ENCODE measurements at regions not wholly inside any gene's neighbourhood (a gene's known extent, or its start where the extent isn't known, plus 50 kb on each side); places are given as distances from the start of the nearest gene placed in this dataset.

DNA sequence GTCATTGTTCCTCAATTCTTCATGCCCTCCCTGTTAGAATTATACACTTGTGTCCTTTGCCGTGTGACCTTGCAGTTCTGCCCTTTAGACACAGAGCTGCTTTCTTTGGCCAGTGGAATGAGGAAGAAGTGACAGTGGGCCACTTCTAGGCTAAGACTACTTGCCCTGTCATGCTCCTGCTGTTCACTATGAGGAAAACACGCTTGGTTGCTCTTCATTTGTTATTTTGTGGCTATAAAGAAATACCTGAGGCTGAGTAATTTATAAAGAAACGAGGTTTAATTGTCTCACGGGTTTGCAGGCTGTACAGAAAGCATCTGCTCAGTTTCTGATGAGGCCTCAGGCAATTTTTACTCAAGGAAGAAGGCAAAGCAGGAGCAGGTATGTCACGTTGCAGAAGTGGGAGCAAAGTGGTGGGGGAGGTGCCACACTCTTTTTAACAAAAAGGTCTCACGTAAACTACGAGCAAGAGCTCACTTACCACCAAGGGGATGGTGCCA, 279.1 kb upstream of the DMAC1 start:
- DNase-seq: no peak

DNA sequence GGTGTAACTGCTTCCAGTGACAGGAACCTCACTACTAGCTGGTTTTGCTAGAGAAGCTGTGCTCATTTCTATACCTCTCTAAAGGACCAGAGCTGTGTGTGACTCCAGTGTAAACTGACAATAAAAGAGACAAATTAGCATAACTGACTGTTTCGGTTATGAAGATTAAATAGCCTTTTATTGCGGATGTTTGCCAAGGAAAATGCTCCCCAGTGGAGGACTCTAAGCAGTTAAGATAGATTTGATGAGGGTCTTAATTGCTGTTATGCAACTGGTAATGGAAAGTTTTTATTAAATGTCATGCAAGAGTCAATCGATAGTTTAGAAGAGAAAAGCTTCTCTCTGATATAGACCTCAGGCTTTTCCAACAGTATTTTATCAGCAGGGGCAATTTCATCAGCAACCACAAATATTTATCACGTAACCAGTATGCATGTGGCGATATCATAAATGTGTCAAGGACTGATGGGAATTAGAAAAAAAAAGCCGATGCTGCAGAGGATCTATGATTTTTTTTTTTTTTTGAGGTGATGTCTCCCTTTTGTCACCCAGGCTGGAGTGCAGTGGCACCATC, 275.2 kb upstream of the DMAC1 start:
- DNase-seq: no peak

DNA sequence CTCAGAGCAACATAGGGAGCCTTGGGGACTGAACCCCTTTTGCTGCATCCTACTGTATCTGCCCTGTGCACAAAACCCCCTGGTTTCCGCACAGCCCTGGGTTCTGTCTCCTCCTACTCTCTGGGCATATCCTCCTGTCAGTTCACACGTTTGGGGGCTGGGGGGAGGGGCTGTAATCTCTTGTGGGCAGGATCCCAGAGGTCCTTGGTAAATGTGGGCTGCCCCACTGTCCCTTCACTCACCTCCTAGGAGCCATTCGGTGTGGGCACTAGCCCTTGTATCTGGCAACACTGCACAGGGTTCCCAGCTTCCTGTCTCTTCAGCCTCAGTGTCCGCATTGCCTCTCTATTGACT, 271.8 kb upstream of the DMAC1 start:
- DNase-seq: no peak

DNA sequence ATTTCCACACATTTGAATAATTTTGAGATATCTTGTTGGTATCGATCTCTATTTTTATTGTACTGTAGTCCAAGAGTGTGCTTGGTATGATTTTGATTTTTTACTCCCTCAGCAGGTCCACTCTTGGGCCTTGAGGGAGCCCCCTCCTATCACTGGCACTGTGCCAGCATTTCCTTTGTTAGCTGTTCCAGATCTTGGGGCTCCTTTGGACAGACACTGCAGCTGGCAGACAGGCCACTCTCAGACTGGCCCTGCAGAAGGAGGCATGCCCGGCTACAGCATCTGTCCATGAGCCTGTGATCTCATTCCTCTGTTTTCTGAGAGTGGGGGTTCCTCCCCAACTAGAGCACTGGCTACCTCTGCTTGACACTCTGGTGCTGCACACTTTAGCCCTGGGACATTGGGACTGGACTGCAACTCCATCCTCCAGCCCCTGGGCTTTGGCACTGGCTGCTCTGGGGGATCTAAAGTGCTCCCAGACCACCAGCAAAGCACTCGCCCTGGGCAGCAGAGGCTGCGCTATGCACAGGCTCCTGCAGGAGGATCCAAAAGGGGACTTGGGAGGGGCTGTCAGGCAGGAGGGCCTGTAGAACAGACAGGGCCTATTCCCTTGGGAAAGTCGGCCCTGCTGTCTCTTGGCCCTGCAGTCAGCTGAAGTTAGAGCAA, 271.3 kb upstream of the DMAC1 start:
- DNase-seq: no peak

DNA sequence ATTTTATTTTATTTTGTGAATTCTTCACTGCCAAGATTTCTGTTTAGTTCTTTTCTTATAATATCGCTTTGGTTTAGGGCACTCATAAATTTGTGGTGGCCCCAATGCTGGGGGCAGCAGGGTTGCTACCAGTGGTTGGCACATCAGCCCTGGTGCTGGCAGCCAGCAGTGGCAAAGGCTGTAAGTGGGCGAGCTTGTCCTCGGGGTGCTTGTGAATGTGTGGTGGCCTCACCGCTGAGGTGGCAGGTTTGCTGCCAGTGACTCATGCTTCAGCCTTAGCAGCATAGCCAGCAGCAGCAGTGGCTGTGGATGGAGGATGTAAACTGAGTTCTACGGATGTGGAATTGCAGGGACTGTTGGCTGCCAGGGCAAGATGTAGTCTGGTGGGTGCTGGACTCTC, 262.9 kb upstream of the DMAC1 start:
- no peak for DNase-seq

DNA sequence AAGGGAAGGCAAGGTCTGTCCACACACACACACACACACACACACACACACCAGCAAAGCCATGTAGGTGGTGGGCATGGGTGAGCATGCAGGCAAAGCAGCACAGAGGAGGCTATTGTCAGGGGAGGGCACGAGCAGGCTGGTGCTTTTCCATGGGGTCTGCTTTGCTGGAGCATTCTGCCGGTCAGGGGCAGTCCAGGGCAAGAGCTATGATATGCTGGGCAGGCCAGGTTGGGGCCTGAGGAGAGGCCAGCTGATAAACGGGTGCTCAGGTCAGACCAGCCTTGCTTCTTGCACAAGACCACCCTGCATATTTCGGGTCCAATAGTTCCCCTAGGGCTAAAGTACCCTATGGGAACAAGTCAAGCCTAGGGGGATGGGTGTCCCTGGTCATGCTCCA, 253.9 kb upstream of the DMAC1 start:
- no peak for DNase-seq

DNA sequence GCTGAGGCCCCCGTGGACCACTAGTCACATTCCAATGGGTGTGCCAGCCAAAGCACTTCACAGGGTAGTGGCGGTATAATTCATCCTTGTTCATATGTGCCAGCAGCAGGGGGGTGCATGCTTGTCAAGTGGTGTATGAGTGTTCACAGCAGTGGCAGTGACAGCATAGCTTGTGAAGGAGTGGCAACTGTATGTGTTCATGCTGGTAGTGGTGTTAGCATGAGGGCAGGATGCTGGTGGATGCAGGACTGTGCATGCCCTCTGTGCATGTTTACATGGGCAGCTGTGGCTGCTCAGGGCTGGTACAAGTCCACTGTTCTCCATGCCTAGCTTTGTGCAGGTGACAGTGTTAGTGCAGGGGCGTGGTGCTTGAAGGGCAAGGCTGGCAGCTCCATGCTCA, 253.4 kb upstream of the DMAC1 start:
- no peak for DNase-seq

DNA sequence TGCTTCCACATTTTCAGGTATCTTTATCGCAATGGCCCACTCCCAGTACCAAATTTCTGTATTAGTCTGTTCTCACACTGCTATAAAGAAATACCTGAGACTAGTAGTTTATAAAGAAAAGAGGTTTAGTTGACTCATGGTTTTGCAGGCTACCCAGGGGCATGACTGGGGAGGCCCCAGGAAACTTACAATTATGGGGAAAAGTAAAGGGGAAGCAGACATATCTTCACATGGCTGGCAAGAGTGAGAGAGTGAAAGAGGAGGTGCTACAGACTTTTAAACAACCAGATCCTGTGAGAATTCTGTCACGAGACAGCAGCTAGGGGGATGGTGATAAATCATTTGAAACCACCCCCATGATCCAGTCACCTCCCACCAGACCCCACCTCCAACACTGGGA, 238.2 kb upstream of the DMAC1 start:
- DNase-seq: no peak

DNA sequence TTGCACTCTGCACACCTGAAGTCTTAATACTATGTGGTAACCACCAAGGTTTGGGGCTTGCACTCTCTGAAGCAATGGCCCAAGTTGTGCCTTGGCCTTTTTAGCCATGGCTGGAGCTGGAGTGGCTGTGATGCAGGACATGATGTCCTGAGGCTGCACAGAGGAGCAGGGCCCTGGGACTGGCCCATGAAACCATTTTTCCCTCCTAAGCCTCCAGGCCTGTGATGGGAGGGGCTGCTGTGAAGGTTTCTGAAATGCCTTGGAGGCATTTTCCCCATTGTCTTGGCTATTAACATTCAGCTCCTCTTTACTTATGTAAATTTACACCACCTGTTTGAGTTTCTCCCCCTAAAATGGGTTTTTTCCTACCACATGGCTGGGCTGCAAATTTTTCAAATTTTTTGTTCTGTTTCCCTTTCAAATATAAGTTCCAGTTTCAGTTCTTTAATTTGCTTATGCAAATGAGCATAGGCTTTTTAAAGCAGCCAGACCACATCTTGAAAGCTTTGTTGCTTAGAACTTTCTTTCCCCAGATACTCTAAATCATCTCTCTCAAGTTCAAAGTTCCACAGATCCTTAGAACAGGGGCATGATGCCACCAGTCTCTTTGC, 237.4 kb upstream of the DMAC1 start:
- no peak for DNase-seq

DNA sequence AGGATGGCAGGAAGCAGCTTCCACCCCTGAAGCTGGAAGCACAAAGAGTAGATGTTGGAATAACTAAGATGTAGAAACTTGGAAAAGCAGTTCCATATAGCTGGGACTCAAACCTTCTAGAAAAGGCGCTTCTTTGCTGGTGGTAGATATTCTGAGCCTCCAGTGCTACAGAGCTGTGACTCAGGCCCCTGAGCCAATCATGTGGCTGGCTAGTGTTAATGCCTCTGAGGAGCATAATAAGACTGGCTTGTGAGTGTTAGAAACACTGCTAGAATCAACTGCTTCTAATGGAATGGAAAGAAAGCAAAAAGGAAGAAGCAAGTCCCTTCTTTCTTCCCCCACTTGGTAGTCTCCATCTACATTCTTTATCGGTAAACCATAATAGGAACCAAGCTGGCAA, 234.2 kb upstream of the DMAC1 start:
- no peak for DNase-seq

DNA sequence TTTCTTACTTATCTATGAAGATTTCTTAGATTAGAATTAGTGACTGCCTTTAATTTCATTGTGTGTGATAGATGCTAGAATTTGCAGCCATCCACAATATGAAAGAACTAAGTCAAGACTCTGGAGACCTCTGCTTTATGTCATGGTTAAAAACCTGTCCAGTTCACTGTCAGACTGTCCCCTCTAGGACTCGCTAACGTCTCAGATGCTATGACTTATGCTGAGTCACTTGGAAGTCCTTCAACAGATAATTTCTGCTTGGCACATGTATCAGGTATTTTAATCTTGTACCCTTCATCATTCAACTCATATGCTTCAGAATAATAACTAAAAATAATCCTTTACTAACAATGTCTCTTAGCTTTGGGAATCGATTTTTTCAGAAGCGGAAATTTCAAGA, 230.5 kb upstream of the DMAC1 start:
- DNase-seq: no peak

DNA sequence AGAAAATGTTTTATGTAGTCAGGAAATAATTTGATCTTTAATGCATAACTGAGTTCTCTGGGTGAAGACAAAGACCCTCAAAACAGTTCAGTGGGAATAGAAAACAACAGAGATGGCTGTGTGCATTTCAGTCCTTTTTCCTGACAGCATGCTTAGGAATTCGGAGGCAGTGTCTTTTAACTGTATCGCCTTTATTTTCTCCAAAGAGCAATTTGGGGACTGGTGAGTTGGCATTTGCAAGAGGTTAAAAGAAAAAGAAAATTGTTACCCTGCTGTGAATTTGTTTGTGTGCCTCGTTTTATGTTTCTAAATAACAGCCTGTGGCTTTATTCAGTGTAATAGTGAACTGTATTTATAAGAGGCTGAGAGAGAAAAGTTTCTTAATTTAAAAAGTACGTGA, 227.8 kb upstream of the DMAC1 start:
- no peak for DNase-seq

DNA sequence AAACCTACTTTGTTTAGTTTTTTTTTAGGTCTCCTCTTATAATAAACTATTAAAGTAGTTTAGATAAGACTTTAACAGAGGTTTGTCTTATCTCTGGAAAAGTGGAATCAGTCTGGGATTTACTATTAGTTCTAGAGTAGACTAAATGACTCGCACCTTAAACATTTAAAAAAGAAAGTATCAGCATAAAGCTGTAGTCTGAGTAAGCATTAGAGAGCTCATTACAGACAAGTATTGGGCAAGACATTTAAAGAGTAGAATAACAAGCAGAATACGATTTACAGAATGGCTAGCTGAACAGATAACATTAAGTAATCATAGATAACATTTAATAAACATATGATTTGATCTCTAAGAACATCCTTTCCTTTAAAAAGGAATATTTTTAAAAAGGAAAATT, 226.0 kb upstream of the DMAC1 start:
- DNase-seq: no peak

DNA sequence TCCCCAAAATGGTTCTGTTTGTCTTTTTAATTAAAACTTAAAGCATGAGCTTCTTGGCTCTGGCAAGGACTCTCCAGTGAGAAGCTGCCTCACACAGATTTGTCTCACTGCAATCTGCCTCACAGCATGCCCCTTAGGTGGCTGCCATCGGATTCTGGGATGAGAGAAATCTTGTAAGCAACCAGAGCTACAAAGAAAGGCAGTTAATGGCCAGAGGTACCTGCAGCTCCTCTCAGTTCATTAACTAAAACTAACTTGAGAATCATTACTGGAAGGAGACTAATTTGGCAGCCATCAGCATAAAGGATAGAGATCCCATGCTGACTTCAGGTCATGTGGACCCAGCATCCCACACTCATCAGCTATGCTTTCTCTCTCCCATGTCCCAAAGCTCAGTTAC, 220.6 kb upstream of the DMAC1 start:
- DNase-seq: no peak

DNA sequence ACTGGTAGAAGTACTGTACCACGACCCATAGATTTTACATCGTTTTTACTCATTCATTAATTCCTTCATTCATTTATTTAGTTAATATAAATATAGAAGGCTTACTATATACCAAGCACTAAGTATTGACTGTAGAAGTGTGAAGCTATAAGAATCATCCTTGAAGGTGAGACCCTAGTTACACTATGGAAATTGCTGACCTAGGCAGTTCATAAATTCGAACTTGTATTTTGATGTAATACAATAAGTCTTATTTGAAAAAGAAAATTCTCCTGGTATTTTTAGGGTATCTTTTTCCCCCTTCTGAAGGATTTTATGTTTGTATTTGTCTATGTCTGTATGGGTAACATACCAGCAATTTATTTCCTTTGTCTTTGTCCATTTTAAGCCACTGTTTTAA, 220.1 kb upstream of the DMAC1 start:
- no peak for DNase-seq

DNA sequence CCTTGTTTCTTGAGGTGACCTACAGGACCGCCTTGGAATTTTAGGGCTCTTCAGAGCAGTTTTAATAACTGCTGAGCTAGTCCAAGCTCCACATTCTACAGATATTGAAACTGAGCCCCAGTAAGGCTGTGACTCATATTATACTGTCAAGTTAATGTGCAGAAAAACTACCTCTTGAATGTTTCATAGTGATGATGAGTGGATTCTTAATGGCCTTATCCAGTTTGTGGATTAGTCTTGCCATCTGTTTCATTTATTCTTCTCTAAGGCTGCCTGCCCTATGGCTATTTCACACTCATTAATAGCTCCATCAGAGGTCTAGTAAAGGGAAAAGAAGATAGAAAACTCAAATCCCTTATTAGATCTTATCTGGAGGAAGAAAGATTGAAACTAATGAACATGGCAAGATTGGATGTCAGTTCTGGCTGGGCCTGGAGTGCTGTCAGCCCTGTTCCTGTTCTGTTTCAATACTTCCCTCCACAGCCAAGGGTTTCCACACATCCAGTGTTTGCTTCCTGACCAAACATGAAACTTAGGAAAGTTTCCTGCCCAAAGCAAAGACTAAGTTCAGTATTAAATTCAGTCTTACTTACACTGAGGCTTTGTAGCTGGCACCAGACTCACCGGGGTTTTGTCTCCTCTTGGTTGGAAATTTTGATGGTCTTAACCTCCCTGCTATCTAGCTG, 215.6 kb upstream of the DMAC1 start:
- no peak for DNase-seq

DNA sequence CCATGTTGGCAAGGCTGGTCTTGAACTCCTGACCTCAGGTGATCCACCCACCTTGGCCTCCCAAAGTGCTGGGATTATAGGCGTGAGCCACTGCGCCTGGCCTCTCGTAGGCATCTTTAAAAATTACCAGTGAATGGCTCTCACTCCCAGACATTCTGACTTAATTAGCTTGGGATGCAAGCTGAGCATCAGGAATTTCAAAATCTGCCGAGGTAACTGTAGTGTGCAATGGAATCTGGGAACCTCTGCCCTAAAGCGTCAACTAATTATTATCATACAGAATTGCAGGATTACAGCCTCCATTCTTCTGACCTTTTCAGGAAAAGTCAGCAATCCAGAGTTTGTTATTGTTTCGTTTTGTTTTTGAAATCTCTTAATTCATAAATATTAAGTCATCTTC, 213.4 kb upstream of the DMAC1 start:
- no peak for DNase-seq

DNA sequence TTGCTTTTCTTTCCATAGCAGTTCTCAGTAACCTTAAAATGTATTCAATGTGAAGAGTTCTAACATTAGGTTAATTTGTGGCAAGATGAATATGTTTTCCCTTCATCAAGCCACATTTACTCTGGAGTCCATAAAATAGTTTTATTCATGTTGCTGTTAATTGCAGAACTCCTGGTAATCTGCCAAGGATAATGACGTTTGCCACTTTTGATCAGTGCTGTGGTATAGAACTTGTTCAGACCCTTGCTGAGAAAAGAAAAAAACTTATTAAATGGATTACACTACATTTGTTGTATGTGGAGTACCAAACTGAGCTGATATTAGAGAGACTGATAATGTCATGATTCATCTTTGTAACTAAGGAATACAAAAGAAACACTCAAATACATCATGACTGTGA, 212.4 kb upstream of the DMAC1 start:
- no peak for DNase-seq

DNA sequence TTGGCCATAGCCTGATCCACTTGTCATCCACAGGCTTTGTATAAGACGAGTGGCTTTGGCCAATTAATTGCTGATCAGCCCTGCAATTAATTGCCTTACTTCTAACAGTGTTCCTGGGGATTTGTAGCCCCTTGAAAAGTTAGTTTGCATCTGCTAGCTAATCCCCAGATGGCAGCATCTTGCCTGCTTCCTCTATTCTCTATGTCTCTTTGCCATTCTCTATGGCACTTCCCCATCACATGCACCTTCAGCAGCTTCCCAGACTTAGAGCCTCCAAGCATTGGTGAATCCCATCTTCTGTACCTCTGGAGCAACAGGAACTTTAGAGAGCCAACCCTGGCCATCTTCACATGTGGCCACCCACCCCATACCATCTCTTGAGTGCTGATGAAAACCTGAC, 197.0 kb upstream of the DMAC1 start:
- DNase-seq: no peak

DNA sequence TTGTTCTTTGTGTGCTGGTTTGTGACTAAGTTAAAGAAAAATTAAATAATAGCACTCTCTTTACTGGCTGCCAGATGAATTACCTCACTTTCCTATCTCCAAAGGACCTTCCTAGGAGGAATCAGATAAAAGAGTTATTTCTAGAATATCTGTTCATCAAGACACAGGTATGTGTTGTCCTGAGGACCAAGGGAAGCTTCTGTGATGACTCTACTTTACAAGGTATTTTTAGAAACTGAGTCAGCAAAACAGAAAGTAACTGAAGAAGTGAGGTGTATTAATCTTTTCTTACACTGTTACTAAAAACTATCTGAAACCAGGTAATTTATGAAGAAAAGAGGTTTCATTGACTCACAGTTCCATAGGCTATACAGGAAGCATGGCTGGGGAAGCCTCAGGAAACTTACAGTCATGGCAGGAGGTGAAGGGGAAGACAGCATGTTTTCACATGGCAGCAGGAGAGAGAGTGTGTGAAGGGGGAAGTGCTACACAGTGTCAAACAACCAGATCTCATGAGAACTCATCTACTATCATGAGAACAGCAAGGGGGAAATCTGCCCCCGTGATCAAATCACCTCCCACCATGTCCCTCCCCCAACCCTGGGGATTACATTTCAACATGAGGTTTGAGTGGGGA, 189.2 kb upstream of the DMAC1 start:
- DNase-seq: no peak

DNA sequence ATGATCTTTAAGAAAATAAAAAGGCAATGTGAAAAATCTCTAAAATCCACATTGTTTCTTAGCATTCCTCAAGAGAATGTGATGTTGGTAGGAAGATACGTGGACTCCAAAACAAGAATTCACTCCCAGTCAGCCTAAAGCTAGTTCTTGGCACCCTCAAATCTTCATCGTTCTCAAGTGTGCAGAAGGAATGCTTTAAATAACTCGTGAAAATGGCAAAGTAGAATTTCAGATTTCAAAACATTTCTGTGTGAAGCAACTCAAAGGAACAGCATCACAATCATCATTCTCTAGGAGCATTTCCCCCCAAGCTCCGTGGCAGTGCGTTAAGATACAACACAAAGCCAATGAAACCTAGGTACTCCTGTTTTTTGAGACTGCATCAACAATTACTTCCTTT, 185.1 kb upstream of the DMAC1 start:
- DNase-seq: no peak

DNA sequence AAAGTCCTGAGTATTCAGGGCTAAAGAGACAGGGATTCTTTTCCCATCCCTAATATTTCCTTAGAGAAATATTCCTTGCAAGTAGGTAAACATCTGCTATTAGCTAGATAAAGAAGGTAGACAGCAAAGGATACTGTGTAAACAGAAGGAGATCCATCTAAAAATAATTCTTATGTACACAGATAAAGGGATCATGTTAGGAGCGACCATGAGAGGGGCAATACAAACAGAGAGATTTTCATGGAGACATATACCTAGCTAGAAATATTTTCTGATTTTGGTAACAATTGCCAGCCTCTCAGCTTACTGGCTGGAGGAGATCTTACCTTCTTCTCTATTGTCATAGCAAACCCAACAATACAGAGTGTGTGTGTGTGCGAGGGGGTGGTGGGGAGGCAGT, 184.6 kb upstream of the DMAC1 start:
- DNase-seq: no peak

DNA sequence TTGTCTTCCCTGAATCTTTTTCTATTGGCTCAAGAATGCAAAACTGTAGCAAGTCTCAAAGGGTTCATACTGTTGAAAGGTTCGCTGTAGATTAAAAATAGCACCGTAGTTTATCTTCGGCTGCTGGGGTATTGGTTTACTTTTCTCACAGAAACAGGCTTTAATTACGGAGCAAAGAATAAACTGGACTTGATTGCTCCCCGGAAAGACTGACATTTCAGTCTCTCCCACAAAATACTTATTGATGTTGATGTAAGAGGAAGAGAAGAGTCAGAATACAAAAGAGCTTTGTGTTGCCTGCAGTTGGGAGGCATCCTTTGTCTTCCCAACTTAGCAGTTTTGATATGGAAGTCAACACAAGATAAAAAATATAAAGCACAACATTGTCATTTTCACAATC, 183.9 kb upstream of the DMAC1 start:
- no peak for DNase-seq

DNA sequence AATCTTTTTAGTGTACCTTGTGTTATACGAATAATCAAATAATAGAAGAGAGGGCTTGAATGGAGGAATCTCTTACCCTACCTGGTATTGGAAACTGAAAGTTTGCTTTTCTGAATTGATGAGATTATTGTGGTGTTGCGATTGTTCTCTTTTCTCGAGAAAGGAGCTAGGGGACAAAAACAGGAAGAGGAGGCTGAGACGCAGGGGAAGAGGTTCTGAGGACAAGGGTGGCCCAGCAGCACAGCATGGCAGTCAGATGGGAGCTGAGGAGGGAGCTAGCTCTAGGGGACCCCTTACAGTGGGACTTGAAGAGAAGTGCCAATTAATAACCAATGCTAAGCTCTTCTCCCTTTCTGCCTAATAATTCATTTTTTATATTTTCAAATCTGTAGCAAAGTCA, 183.3 kb upstream of the DMAC1 start:
- peak in 1 of 5 donors; percentile 20 for DNase-seq
